Activated CD4-positive, alpha-beta memory T cell treated with anti-CD3 and anti-CD28 coated beads for 36 hours (primary cell): ENCODE measurements at regions not wholly inside any gene's neighbourhood (a gene's known extent, or its start where the extent isn't known, plus 50 kb on each side); places are given as distances from the start of the nearest gene placed in this dataset.

Experiments
- CTCF ChIA-PET: fragments of 350-600 bp; sonication (Branson Sonifier 250); formaldehyde crosslinking; loops from one replicate; lab custom pipeline; 2021; ENCODE audit warnings: antibody characterized with exemption, inconsistent platforms; lab: Charles Lee
- POLR2A ChIA-PET: fragments of 350-600 bp; sonication (Branson Sonifier 250); formaldehyde crosslinking; loops from one replicate; lab custom pipeline; 2021; ENCODE audit warnings: antibody characterized with exemption; lab: Charles Lee
- DNase-seq: peaks from one replicate; pipeline ENCODE4 v3.0.0-alpha.2; 2020
- H3K27ac Mint-ChIP-seq: one replicate; pipeline ENCODE4 v1.8.0; 2021; ENCODE audit warnings: mixed read lengths
- H3K27me3 Mint-ChIP-seq: one replicate; pipeline ENCODE4 v1.8.0; 2021; ENCODE audit warnings: mixed read lengths
- H3K36me3 Mint-ChIP-seq: one replicate; pipeline ENCODE4 v1.8.0; 2021; ENCODE audit warnings: mixed read lengths
- H3K4me1 Mint-ChIP-seq: one replicate; pipeline ENCODE4 v1.8.0; 2021; ENCODE audit warnings: low read depth, mixed read lengths
- H3K4me3 Mint-ChIP-seq: one replicate; pipeline ENCODE4 v1.8.0; 2021; ENCODE audit warnings: mild to moderate bottlenecking, mixed read lengths
- H3K9me3 Mint-ChIP-seq: one replicate; pipeline ENCODE4 v1.8.0; 2021; ENCODE audit warnings: mixed read lengths
- intact Hi-C: fragments of 100-400 bp; cut with micrococcal nuclease; formaldehyde crosslinking; loops from one replicate; pipeline ENCODE4 v1.15.1; 2023

GRCh38 chr7:84803979-84804378, 382.9 kb downstream of the SEMA3D start:
- Mint-ChIP-seq H3K9me3 (peaks cover 5% of the 10 kb centered on the region), H3K27ac (no peak overlapping the region), H3K27me3 (no peaks in the 10 kb centered on the region), H3K36me3 (no peaks in the 10 kb centered on the region), H3K4me1 (no peaks in the 10 kb centered on the region), H3K4me3 (no peak overlapping the region)
- ChIA-PET CTCF (no interaction called here), POLR2A (no interaction called here)
- no peak for DNase-seq
- intact Hi-C loops, result no loop called here

DNA sequence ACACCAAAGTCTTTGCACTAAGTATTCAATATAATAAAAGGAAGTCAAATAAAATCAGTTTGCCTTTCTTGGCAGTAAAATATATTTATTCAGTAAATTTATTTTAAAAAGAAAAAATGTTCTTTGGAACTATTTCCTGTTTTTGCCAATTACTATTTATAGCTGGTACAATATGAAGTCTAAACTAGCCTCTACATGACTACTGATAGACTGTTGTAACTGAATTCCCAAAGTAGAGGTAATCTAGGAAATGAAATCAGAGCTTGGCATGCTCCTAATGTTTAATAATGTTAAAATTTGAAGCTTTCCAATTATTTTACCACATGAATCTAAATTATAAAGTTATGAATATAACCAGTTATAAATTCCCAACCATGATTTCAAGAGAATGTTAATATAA, 385.5 kb downstream of the SEMA3D start:
- Mint-ChIP-seq H3K4me3 (no peak overlapping the region), H3K4me1 (no peaks in the 10 kb centered on the region), H3K9me3 (peaks cover 11% of the 10 kb centered on the region), H3K27ac (no peak overlapping the region), H3K27me3 (no peaks in the 10 kb centered on the region), H3K36me3 (no peaks in the 10 kb centered on the region)
- intact Hi-C loops, result no loop called here
- DNase-seq, result no peak
- ChIA-PET POLR2A (no interaction called here), CTCF (no interaction called here)

DNA sequence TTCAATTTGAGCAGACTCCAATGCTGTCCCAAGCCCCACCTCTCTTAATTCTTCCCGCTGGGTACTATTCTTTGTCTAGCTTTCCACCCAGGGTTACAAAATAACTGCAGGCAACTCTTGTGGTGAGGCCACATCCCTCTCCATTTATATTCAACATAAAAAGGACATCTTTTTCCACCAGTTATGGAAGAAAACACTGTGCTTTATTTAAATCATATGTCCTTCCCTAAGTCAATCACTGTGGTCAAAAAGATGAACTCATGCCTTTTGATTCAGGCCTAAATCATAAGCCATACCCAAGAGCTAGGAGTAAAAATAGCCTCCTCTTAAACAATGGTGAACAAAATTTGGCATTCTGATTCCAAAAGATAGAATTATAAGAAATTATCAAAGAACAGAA, 386.0 kb downstream of the SEMA3D start:
- intact Hi-C loops, result no loop called here
- POLR2A ChIA-PET, result no interaction called here
- Mint-ChIP-seq H3K27me3 (no peaks in the 10 kb centered on the region), H3K36me3 (no peaks in the 10 kb centered on the region), H3K27ac (no peak overlapping the region), H3K4me3 (no peak overlapping the region), H3K4me1 (no peaks in the 10 kb centered on the region), H3K9me3 (peaks cover 13% of the 10 kb centered on the region)
- CTCF ChIA-PET, result no interaction called here
- DNase-seq, result no peak

DNA sequence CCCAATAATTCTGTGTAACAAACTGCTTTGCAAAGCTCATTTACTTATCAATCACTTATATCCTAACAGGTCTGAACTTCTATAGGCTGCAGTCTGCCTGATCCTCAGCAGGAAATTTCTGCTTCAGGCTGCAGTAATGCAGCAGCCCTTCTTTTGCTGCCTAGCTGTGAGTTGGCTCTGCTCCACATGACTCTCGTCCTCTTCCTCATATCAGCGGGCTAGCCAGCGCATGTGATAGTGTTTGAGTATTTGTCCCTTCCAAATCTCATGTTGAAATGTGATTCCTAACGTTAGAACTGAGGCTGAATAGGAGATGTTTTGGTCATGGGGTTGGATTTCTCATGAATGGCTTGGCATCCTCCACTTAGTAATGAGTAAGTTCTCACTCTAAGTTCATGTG, 387.8 kb downstream of the SEMA3D start:
- H3K27me3 Mint-ChIP-seq, result no peaks in the 10 kb centered on the region
- no peaks in the 10 kb centered on the region for H3K36me3 Mint-ChIP-seq
- peaks cover 13% of the 10 kb centered on the region for H3K9me3 Mint-ChIP-seq
- DNase-seq, result no peak
- intact Hi-C loops, result no loop called here
- H3K4me1 Mint-ChIP-seq, result no peaks in the 10 kb centered on the region
- CTCF ChIA-PET, result no interaction called here
- H3K4me3 Mint-ChIP-seq, result no peak overlapping the region
- no peak overlapping the region for H3K27ac Mint-ChIP-seq
- POLR2A ChIA-PET, result no interaction called here

DNA sequence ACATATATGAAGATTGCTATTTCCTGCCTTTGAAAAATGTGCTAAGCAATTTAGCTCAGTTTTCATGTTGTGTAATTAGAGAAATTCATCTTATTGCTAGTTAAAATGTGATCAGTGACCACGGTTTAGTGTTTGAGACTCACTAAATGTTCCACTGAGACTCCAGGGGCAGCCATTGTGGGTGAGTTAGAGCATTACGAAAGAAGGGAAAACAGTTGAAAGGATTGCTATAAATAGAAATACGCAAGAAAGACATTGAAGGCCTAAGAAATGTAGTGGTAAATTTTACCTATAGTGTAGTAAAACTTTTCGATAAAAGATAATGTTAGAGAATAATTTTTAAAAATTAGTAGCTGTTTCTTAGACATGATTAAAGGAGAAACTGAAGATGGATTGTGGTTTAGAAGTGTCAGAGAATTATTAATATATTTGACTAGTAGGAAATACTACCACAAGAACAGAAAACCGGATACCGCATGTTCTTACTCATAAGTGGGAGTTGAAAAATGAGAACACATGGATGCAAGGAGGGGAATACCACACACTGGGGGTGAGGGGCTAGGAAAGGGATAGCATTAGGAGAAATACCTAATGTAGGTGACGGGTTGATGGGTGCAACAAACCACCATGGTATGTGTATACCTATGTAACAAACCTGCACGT, 394.5 kb downstream of the SEMA3D start:
- intact Hi-C loops, result no loop called here
- Mint-ChIP-seq H3K27me3 (no peaks in the 10 kb centered on the region), H3K27ac (no peak overlapping the region), H3K4me3 (no peak overlapping the region), H3K36me3 (no peaks in the 10 kb centered on the region), H3K4me1 (no peaks in the 10 kb centered on the region), H3K9me3 (peaks cover 11% of the 10 kb centered on the region)
- CTCF ChIA-PET, result no interaction called here
- POLR2A ChIA-PET, result no interaction called here
- DNase-seq, result no peak

DNA sequence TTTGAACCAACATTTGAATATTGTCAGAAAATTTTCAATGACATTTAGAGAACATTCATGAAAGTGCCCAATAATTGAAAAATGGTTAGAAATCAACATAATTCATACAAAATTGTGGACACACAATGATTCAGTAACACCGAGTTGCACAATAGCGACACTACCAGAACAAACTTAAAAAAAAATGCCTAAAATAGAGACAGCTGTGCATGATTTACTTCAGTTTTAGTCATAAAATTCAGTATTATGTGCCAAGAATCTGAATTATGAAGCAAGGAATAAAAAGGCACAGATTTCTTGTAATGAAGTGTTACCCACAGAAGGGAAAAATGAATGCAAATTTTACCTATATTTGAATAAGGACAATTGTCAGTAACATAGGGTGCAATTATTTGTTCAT, 396.0 kb downstream of the SEMA3D start:
- POLR2A ChIA-PET, result no interaction called here
- H3K36me3 Mint-ChIP-seq, result no peaks in the 10 kb centered on the region
- no peak overlapping the region for H3K4me3 Mint-ChIP-seq
- CTCF ChIA-PET, result no interaction called here
- no peak overlapping the region for H3K27ac Mint-ChIP-seq
- no peaks in the 10 kb centered on the region for H3K9me3 Mint-ChIP-seq
- intact Hi-C loops, result no loop called here
- no peak for DNase-seq
- H3K4me1 Mint-ChIP-seq, result no peaks in the 10 kb centered on the region
- no peaks in the 10 kb centered on the region for H3K27me3 Mint-ChIP-seq

- DNase-seq, result no peak
- ChIA-PET POLR2A (no interaction called here), CTCF (no interaction called here)
- intact Hi-C loops, result no loop called here
- H3K27ac Mint-ChIP-seq, result no peak overlapping the region
- no peak overlapping the region for H3K4me3 Mint-ChIP-seq
- H3K4me1 Mint-ChIP-seq, result no peaks in the 10 kb centered on the region
- no peaks in the 10 kb centered on the region for H3K9me3 Mint-ChIP-seq
- no peaks in the 10 kb centered on the region for H3K27me3 Mint-ChIP-seq
- H3K36me3 Mint-ChIP-seq, result no peaks in the 10 kb centered on the region
Observed at GRCh38 chr7:84786073-84786472, 400.8 kb downstream of the SEMA3D start.

- ChIA-PET CTCF (no interaction called here), POLR2A (no interaction called here)
- Mint-ChIP-seq H3K36me3 (no peaks in the 10 kb centered on the region), H3K4me1 (no peaks in the 10 kb centered on the region), H3K27ac (no peak overlapping the region), H3K4me3 (no peak overlapping the region), H3K27me3 (no peaks in the 10 kb centered on the region), H3K9me3 (no peaks in the 10 kb centered on the region)
- DNase-seq, result no peak
- intact Hi-C loops, result no loop called here
Observed at GRCh38 chr7:84784450-84784849, 402.4 kb downstream of the SEMA3D start.

GRCh38 chr7:84783141-84783778, 403.6 kb downstream of the SEMA3D start:
- CTCF ChIA-PET, result no interaction called here
- Mint-ChIP-seq H3K27me3 (no peaks in the 10 kb centered on the region), H3K4me3 (no peak overlapping the region), H3K27ac (no peak overlapping the region), H3K4me1 (no peaks in the 10 kb centered on the region), H3K36me3 (no peaks in the 10 kb centered on the region), H3K9me3 (no peaks in the 10 kb centered on the region)
- intact Hi-C loops, result no loop called here
- POLR2A ChIA-PET, result no interaction called here
- DNase-seq, result no peak

DNA sequence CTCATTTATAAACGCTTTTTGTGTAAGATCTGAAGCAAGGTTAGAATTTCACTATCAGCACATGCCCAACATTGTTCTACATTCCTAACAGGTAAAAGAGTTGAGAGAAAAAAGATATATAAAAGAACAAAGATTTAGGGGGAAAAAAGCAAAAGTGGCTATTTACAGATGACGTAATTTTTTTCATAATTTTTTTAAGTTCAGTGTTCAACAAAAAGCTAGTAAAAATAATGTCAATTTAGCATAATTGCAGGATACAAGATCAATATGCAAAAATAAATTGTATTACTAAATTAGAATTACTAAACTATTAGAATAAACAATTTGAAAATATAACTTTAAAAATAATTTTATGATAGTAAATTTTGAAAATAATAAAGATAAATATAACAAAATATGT, 405.0 kb downstream of the SEMA3D start:
- Mint-ChIP-seq H3K36me3 (no peaks in the 10 kb centered on the region), H3K4me1 (no peaks in the 10 kb centered on the region), H3K4me3 (no peak overlapping the region), H3K27me3 (no peaks in the 10 kb centered on the region), H3K9me3 (peaks cover 4% of the 10 kb centered on the region), H3K27ac (no peak overlapping the region)
- CTCF ChIA-PET, result no interaction called here
- no peak for DNase-seq
- POLR2A ChIA-PET, result no interaction called here
- intact Hi-C loops, result no loop called here

DNA sequence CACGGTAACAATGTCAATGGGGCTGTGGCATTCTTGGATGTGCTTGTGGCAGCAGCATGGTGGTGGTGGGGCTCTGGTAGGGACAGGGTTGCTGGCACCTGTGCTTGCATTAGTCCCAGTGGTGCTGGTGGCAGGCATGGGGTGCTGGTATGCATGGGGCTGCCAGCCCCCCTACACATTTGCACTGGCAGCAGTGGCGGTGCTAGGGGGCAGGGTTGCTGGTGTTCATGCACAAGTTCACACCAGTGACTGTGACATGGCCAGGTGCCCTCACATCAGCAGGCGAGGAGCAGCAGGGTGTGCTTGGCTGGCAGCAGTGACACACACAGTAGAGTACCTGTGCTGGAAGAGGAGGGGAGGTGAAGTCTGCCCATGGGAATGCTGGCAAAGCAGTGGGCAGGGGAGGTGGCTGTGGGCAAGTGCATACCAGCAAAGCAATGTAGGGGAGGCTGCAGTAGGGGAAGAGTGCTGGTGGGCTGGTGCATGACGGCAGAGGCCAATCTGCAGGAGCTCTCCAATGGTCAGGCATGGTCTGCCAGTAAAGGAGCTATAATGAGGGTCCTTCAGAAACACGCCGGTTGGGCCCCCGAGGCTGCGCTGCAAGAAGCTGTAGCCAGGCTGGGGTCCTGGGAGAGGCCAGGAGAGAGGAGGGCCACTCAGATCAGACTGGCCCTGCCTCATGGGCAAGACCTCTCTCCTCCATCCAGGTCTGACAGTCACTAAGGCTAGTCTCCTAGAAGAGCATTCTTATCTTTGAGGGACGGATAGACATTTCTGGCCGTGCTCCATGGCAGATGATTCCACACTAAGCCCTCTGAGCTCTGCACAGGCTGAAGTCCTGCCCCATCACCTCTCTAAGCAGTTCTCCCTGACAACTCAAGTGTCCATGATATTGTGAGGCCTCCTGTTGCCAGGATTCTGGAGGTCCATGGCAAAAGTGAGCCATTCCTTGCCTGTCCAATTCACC, 406.4 kb downstream of the SEMA3D start:
- Mint-ChIP-seq H3K4me3 (no peak overlapping the region), H3K9me3 (peaks cover 4% of the 10 kb centered on the region), H3K27me3 (no peaks in the 10 kb centered on the region), H3K36me3 (no peaks in the 10 kb centered on the region), H3K4me1 (no peaks in the 10 kb centered on the region), H3K27ac (no peak overlapping the region)
- DNase-seq, result no peak
- ChIA-PET CTCF (no interaction called here), POLR2A (no interaction called here)
- intact Hi-C loops, result no loop called here

- CTCF ChIA-PET, result no interaction called here
- intact Hi-C loops, result no loop called here
- Mint-ChIP-seq H3K9me3 (peaks cover 2% of the 10 kb centered on the region), H3K27me3 (no peaks in the 10 kb centered on the region), H3K36me3 (no peaks in the 10 kb centered on the region), H3K4me3 (no peak overlapping the region), H3K27ac (no peak overlapping the region), H3K4me1 (no peaks in the 10 kb centered on the region)
- POLR2A ChIA-PET, result no interaction called here
- DNase-seq, result no peak
Observed at GRCh38 chr7:84757761-84758160, 429.1 kb downstream of the SEMA3D start.
